H1 (cell line): ENCODE measurements at regions not wholly inside any gene's neighbourhood (a gene's known extent, or its start where the extent isn't known, plus 50 kb on each side); places are given as distances from the start of the nearest gene placed in this dataset.
A peak's percentile ranks its signal among the peaks of the same experiment; 100 is the strongest.

ENCODE experiments used
- CTCF ChIA-PET: fragments of 300-600 bp; sonication (Branson Sonifier 250); formaldehyde crosslinking; loops from one replicate; lab custom pipeline; 2021; ENCODE audit not compliant: partially characterized antibody; lab: Charles Lee
- POLR2A ChIA-PET: fragments of 300-600 bp; sonication (Branson Sonifier 250); formaldehyde crosslinking; loops from one replicate; lab custom pipeline; 2021; ENCODE audit warnings: inconsistent platforms; ENCODE audit not compliant: partially characterized antibody; lab: Charles Lee
- DNase-seq, 2 experiments: peaks; one replicate each; pipeline versions ENCODE4 v3.0.0 to v3.0.0-alpha.2; 2010 to 2022; ENCODE audit warnings: low spot score in 2 of 2, low read depth in 1 of 2, mixed read lengths in 1 of 2
- FAIRE-seq: peaks from 2 replicates; lab custom pipeline; 2011; peaks lifted over from hg19 to GRCh38; lab: Jason Lieb, UNC
- H2AFZ ChIP-seq: 2 replicates; pipeline ENCODE4 v1.8.1; 2012; ENCODE audit warnings: low read length, inconsistent platforms
- H2AK5ac ChIP-seq: 2 replicates; pipeline ENCODE4 v1.6.1; 2013; ENCODE audit warnings: low read depth, low read length
- H2BK120ac ChIP-seq: replicated peaks from 2 replicates; pipeline ENCODE3; 2013; ENCODE audit warnings: low read depth, low read length, inconsistent platforms
- H2BK12ac ChIP-seq: 2 replicates; pipeline ENCODE4 v1.6.1; 2013; ENCODE audit warnings: low read depth, low read length
- H2BK15ac ChIP-seq: 2 replicates; pipeline ENCODE4 v1.6.1; 2013; ENCODE audit warnings: low read length
- H2BK20ac ChIP-seq: 2 replicates; pipeline ENCODE4 v1.6.1; 2013; ENCODE audit warnings: low read length
- H2BK5ac ChIP-seq: 2 replicates; pipeline ENCODE4 v1.6.1; 2013; ENCODE audit warnings: low read depth, low read length
- H3K14ac ChIP-seq: 2 replicates; pipeline ENCODE4 v1.6.1; 2013; ENCODE audit warnings: inconsistent platforms; ENCODE audit not compliant: insufficient read length
- H3K18ac ChIP-seq: 2 replicates; pipeline ENCODE4 v1.6.1; 2013; ENCODE audit warnings: low read length; ENCODE audit errors: extremely low read depth
- H3K23ac ChIP-seq: 2 replicates; pipeline ENCODE4 v1.6.1; 2013; ENCODE audit warnings: inconsistent platforms; ENCODE audit not compliant: insufficient read length
- H3K23me2 ChIP-seq: 2 replicates; pipeline ENCODE4 v1.6.1; 2013; ENCODE audit warnings: low read depth, low read length
- H3K27ac ChIP-seq: 2 replicates; pipeline ENCODE4 v1.6.1; 2011; ENCODE audit warnings: low read depth, low read length, inconsistent platforms
- H3K27me3 ChIP-seq, 4 experiments: replicated peaks in 1 of 4; 1 replicate in 1 of 4; 2 replicates in 3 of 4; pipeline versions ENCODE4 v1.6.1 to v1.8.1; 2011 to 2013; ENCODE audit warnings: low read length in 3 of 4, mild to moderate bottlenecking in 3 of 4, inconsistent platforms in 2 of 4, mixed read lengths in 2 of 4, moderate library complexity in 1 of 4; ENCODE audit not compliant: control insufficient read depth in 3 of 4, insufficient read depth in 3 of 4; ENCODE audit errors: extremely low read depth in 1 of 4
- H3K36me3 ChIP-seq, 4 experiments: 2 replicates each; pipeline versions ENCODE4 v1.6.1 to v1.8.1; 2011 to 2013; ENCODE audit warnings: mild to moderate bottlenecking in 4 of 4, low read length in 3 of 4, moderate library complexity in 2 of 4, control low read depth in 1 of 4, inconsistent platforms in 1 of 4; ENCODE audit not compliant: insufficient read depth in 4 of 4, control insufficient read depth in 2 of 4
- H3K4ac ChIP-seq: replicated peaks from 2 replicates; pipeline ENCODE3; 2013; ENCODE audit warnings: low read length, low read depth, mixed read lengths, inconsistent platforms; ENCODE audit not compliant: insufficient read length
- H3K4me1 ChIP-seq, 4 experiments: replicated peaks in 1 of 4; 1 replicate in 1 of 4; 2 replicates in 3 of 4; pipeline versions ENCODE4 v1.6.1 to v1.8.1; 2011 to 2013; ENCODE audit warnings: low read length in 3 of 4, inconsistent platforms in 2 of 4, mixed read lengths in 1 of 4; ENCODE audit not compliant: insufficient read depth in 4 of 4, control insufficient read depth in 3 of 4
- H3K4me2 ChIP-seq, 2 experiments: 2 replicates each; pipeline versions ENCODE4 v1.6.1 to v1.8.1; 2011 to 2013; ENCODE audit warnings: low read depth in 2 of 2, low read length in 2 of 2, control low read depth in 1 of 2, inconsistent platforms in 1 of 2, mild to moderate bottlenecking in 1 of 2; ENCODE audit not compliant: insufficient read depth in 1 of 2
- H3K4me3 ChIP-seq, 4 experiments: fragments of 200-600, 300-600 bp in 1 of 4; sonication (generic), shearing (Covaris generic), sonication (Bioruptor Twin) in 1 of 4; 2 replicates each; pipeline versions ENCODE4 v1.5.1 to v1.8.1; 2011 to 2016; ENCODE audit warnings: low read length in 4 of 4, low read depth in 3 of 4, control low read depth in 2 of 4, inconsistent platforms in 2 of 4, mild to moderate bottlenecking in 2 of 4, mixed read lengths in 1 of 4, moderate library complexity in 1 of 4; ENCODE audit not compliant: insufficient read depth in 2 of 4; ENCODE audit errors: extremely low read depth in 1 of 4
- H3K56ac ChIP-seq: replicated peaks from 2 replicates; pipeline ENCODE3; 2013; ENCODE audit warnings: low read depth, mild to moderate bottlenecking, mixed read lengths, low read length, inconsistent platforms; ENCODE audit not compliant: insufficient read length
- H3K79me1 ChIP-seq: 2 replicates; pipeline ENCODE4 v1.6.1; 2013; ENCODE audit warnings: low read depth, low read length, control low read depth
- H3K79me2 ChIP-seq, 2 experiments: 2 replicates each; pipeline versions ENCODE4 v1.6.1 to v1.8.1; 2012 to 2013; ENCODE audit warnings: low read length in 2 of 2, mild to moderate bottlenecking in 2 of 2, inconsistent platforms in 1 of 2; ENCODE audit not compliant: insufficient read depth in 2 of 2, control insufficient read depth in 1 of 2
- H3K9ac ChIP-seq, 4 experiments: replicated peaks in 1 of 4; 1 replicate in 1 of 4; 2 replicates in 3 of 4; pipeline versions ENCODE4 v1.6.1 to v1.8.1; 2011 to 2013; ENCODE audit warnings: low read depth in 3 of 4, low read length in 3 of 4, control low read depth in 2 of 4, mild to moderate bottlenecking in 2 of 4, moderate library complexity in 2 of 4, inconsistent platforms in 1 of 4; ENCODE audit errors: extremely low read depth in 1 of 4
- H3K9me3 ChIP-seq, 2 experiments: 2 replicates each; pipeline versions ENCODE4 v1.6.1 to v1.8.1; 2012 to 2013; ENCODE audit warnings: mild to moderate bottlenecking in 2 of 2, moderate library complexity in 2 of 2, control low read depth in 1 of 2, inconsistent platforms in 1 of 2, low read depth in 1 of 2, low read length in 1 of 2, mixed read lengths in 1 of 2; ENCODE audit not compliant: insufficient read depth in 2 of 2
- H4K20me1 ChIP-seq, 2 experiments: replicated peaks in 1 of 2; 2 replicates each; pipeline versions ENCODE3 to v1.8.1; 2011 to 2013; ENCODE audit warnings: inconsistent platforms in 2 of 2, low read length in 2 of 2, mild to moderate bottlenecking in 1 of 2; ENCODE audit not compliant: insufficient read depth in 2 of 2, control insufficient read depth in 1 of 2
- H4K5ac ChIP-seq: 2 replicates; pipeline ENCODE4 v1.6.1; 2013; ENCODE audit warnings: low read length, low read depth, mixed read lengths, inconsistent platforms; ENCODE audit not compliant: insufficient read length
- H4K8ac ChIP-seq: 2 replicates; pipeline ENCODE4 v1.8.0; 2013; ENCODE audit warnings: mild to moderate bottlenecking, moderate library complexity, low read length, inconsistent platforms; ENCODE audit not compliant: insufficient read depth; ENCODE audit errors: extremely low read depth
- H4K91ac ChIP-seq: replicated peaks from 2 replicates; pipeline ENCODE3; 2013; ENCODE audit warnings: low read length, mixed read lengths, inconsistent platforms; ENCODE audit not compliant: insufficient read length
- NRF1 ChIP-seq: IDR thresholded peaks from 2 replicates; pipeline ENCODE4 v1.6.1; 2011; ENCODE audit warnings: mild to moderate bottlenecking, low read depth, low read length, improper control_type of control experiment
- SIX5 ChIP-seq: IDR thresholded peaks from 2 replicates; pipeline ENCODE4 v1.6.1; 2011; ENCODE audit warnings: mild to moderate bottlenecking, low read depth, low read length
- WGBS, 2 experiments: shearing (Covaris generic) in 1 of 2; methylation state at CpG; one replicate each; pipeline versions ENCODE4 v1.1.6 to v1.1.7; 2013 to 2015; ENCODE audit warnings: low lambda C conversion rate in 2 of 2, mixed read lengths in 2 of 2, inconsistent platforms in 1 of 2, low coverage in 1 of 2, missing lambda C conversion rate in 1 of 2; ENCODE audit not compliant: insufficient replicate concordance in 2 of 2, insufficient coverage in 1 of 2, insufficient read length in 1 of 2; ENCODE audit errors: extremely low coverage in 1 of 2, missing lambda C conversion rate in 1 of 2; 5-methylcytosine and 5-hydroxymethylcytosine counted together
- TF ChIP-seq, protein P1 (sequence below): IDR thresholded peaks from 2 replicates; pipeline ENCODE4 v1.6.1; 2011; ENCODE audit warnings: low read depth, mild to moderate bottlenecking, low read length; ENCODE audit not compliant: insufficient read depth
- TF ChIP-seq, protein P2 (sequence below): IDR thresholded peaks from 2 replicates; pipeline ENCODE4 v1.6.1; 2011; ENCODE audit warnings: low read length, improper control_type of control experiment

DNA sequence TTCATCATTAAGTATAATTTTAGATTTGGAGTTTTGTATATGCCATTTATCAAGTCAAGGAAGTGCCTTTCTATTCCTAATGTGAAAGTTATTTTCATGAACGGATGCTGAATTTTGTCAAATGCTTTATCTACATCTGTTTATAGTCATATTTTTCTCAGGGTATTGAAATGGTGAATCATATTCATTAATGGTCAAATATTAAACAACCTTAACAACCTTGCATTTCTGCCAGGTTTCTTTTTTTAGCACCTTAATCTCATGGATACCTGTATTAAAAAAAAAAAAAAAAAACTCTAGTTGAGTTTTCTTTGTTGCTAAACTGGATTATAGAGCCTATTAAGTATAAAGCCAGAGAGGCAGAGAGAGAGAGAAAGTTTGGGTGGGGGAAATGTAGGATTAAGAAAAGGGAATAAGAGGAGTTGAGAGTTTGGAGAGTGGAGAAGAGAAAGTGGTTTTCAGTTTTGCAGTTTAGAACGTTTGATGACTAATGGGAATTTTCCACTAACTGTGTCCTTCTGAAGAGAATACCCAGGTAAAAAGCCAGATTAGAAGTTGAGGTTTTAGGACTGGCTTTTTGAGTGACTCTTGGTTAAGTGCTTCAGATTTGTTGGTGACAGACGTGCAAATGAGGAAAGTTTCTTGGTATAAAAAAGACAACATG lies 305.0 kb downstream of the HLX start:
- no peak overlapping the region for H2BK12ac ChIP-seq
- no peaks in the 10 kb centered on the region for H3K4me1 ChIP-seq
- ChIA-PET POLR2A (no interaction called here), CTCF (no interaction called here)
- no peak overlapping the region for H3K14ac ChIP-seq
- H3K18ac ChIP-seq = no peak overlapping the region
- no peak overlapping the region for H3K4ac ChIP-seq
- no peak overlapping the region for H3K4me3 ChIP-seq
- H3K23me2 ChIP-seq = no peaks in the 10 kb centered on the region
- H4K91ac ChIP-seq = no peak overlapping the region
- H2AK5ac ChIP-seq = no peak overlapping the region
- no peak overlapping the region for H4K8ac ChIP-seq
- H3K9me3 ChIP-seq = no peaks in the 10 kb centered on the region
- no peak overlapping the region for H3K9ac ChIP-seq
- peak overlapping the region; percentile 25 for H3K56ac ChIP-seq
- H3K27me3 ChIP-seq = no peaks in the 10 kb centered on the region
- no peaks in the 10 kb centered on the region for H4K20me1 ChIP-seq
- H2BK20ac ChIP-seq = no peak overlapping the region
- H2BK5ac ChIP-seq = no peak overlapping the region
- FAIRE-seq = no peak
- H3K36me3 ChIP-seq = no peaks in the 10 kb centered on the region
- H4K5ac ChIP-seq = no peak overlapping the region
- no peak overlapping the region for H2BK15ac ChIP-seq
- no peak overlapping the region for H3K4me2 ChIP-seq
- DNase-seq = no peak
- H3K27ac ChIP-seq = no peak overlapping the region
- H2AFZ ChIP-seq = no peak overlapping the region
- no peaks in the 10 kb centered on the region for H3K79me2 ChIP-seq
- H2BK120ac ChIP-seq = no peak overlapping the region
- no peak overlapping the region for H3K23ac ChIP-seq
- H3K79me1 ChIP-seq = no peaks in the 10 kb centered on the region
- 75 to 100% methylated on average over 1 to 3 of the region's 3 CpGs for WGBS, 2 experiments
- TF ChIP-seq, protein P1, sequence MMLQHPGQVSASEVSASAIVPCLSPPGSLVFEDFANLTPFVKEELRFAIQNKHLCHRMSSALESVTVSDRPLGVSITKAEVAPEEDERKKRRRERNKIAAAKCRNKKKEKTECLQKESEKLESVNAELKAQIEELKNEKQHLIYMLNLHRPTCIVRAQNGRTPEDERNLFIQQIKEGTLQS = no peak
- TF ChIP-seq, protein P2, sequence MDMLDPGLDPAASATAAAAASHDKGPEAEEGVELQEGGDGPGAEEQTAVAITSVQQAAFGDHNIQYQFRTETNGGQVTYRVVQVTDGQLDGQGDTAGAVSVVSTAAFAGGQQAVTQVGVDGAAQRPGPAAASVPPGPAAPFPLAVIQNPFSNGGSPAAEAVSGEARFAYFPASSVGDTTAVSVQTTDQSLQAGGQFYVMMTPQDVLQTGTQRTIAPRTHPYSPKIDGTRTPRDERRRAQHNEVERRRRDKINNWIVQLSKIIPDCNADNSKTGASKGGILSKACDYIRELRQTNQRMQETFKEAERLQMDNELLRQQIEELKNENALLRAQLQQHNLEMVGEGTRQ = no peak
- TF ChIP-seq NRF1 (no peak), SIX5 (no peak)
